ENCODE measurements at regions not wholly inside any gene's neighbourhood (a gene's known extent, or its start where the extent isn't known, plus 50 kb on each side); places are given as distances from the start of the nearest gene placed in this dataset.

DNA sequence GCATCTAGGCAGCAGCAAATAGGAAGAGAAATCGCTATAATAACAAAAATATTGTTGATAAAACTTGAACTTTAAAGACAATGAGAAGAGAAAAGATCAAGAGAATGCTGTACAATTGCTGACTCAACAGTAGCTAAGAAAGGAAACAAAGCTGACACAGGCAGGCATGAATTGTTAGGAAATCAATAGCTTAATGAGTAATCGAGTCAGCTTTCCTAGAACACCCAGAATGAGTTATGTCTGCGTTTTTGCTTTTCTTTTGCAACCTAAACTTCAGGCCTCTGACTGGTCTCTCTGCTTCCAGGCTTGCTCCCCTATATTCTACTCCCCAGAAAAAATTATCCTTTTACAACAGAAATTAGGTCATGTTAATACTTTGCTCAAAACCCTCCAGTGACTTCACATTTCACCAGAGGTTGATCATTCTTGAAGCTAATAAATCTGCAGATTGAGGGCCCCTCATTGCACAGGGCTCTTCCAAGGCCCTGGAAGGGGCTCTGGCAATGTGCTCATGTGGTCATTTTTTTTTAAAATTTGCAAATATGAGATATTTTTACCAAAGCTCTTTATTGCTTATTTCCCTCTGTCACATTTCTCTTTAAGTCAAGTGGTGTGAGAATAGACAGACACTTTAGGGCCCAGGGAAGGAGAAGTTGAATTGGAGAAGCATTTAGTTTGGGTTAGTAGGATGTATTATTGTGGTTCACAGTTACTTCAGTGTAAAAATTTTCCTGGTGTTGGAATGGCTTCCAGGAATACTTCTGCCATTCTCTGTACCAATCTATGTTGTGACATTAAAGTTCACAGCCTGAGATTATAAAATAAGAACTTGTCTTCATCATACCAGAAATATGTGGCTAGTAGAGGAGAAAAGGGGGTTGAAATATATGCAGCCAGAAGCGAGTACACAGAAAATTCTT lies 116.3 kb downstream of the TMCO5A start:
- DNase-seq (ENCODE audit: unreplicated experiment), result peak; percentile 78
- Mint-ChIP-seq H3K4me3 (ENCODE audit: unreplicated experiment) (no peak overlapping the region), H3K27ac (ENCODE audit: low read depth, unreplicated experiment) (no peak overlapping the region), H3K27me3 (ENCODE audit: insufficient read depth, unreplicated experiment) (no peaks in the 10 kb centered on the region), H3K36me3 (ENCODE audit: insufficient read depth, unreplicated experiment) (no peaks in the 10 kb centered on the region), H3K9me3 (ENCODE audit: unreplicated experiment) (no peaks in the 10 kb centered on the region), H3K4me1 (ENCODE audit: insufficient read depth, unreplicated experiment) (peaks cover 16% of the 10 kb centered on the region)
- no peak for TF ChIP-seq CTCF (IDR thresholded peaks at IDR 0.05; ENCODE audit: unreplicated experiment)
- POLR2A ChIA-PET, result interaction anchor here (0.6 to 2.2 kb wide), 8 partner anchors 14 to 397 kb away, joined by 3 to 8 read pairs (median 6); partner anchors contain the start of gene SPRED1
- no TSS peak for BruUV-seq (replicated peaks)
- CTCF ChIA-PET, result interaction anchor here (0.7 to 1.3 kb wide), 7 partner anchors 12 to 216 kb away, joined by 3 to 8 read pairs (median 3); no protein-coding TSS in a partner anchor
- intact Hi-C loops (cut with micrococcal nuclease), result no loop called here

DNA sequence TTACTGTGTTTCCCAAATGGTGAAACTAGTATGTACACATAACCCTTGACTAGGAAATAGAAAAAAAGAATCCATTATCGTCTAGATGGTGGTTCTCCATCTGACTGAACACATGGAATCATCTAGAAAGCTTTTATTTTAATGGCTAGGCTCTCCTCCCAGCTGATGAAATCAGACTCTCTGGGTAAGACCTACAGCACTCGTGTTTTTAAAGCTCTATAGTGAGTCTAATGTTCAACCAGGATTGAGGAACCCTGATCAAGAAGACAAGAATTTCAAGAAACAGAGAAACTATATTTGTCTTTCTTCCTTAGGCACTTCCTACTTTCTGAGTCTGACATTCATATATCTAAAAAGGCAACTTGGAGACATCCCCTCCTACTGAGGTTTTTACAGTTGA lies 118.8 kb downstream of the TMCO5A start:
- CTCF ChIA-PET, result interaction anchor here (0.6 kb wide), 1 partner anchor 80 kb away, joined by 3 read pairs; no protein-coding TSS in a partner anchor
- no peak for DNase-seq (ENCODE audit: unreplicated experiment)
- H3K27me3 Mint-ChIP-seq (ENCODE audit: insufficient read depth, unreplicated experiment), result no peaks in the 10 kb centered on the region
- no TSS peak for BruUV-seq (replicated peaks)
- no peaks in the 10 kb centered on the region for H3K9me3 Mint-ChIP-seq (ENCODE audit: unreplicated experiment)
- H3K4me1 Mint-ChIP-seq (ENCODE audit: insufficient read depth, unreplicated experiment), result peaks cover 16% of the 10 kb centered on the region
- no peaks in the 10 kb centered on the region for H3K36me3 Mint-ChIP-seq (ENCODE audit: insufficient read depth, unreplicated experiment)
- POLR2A ChIA-PET, result interaction anchor here (0.7 to 1.6 kb wide), 4 partner anchors 8 to 24 kb away, joined by 3 to 4 read pairs (median 3); no protein-coding TSS in a partner anchor
- TF ChIP-seq CTCF (IDR thresholded peaks at IDR 0.05; ENCODE audit: unreplicated experiment), result no peak
- no peak overlapping the region for H3K27ac Mint-ChIP-seq (ENCODE audit: low read depth, unreplicated experiment)
- intact Hi-C loops (cut with micrococcal nuclease), result no loop called here
- H3K4me3 Mint-ChIP-seq (ENCODE audit: unreplicated experiment), result no peak overlapping the region

DNA sequence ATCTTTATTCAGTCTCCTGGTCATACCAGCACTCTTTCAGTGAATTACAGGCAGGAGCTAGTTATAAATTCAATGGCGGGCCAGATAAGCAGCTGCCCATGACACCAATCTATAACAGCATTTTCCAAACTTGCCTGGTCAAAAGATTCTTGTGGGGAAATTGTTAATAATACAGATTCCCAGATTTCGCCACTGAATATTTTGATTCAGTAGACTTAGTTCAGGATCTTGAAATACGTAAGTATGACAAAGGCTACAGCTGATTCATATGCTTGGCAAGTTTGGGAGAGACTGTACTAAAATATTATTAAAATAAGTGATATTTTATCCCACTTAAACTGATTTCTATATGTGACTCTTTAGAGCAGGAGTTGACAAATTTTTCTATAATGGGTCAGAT lies 119.3 kb downstream of the TMCO5A start:
- no peaks in the 10 kb centered on the region for H3K27me3 Mint-ChIP-seq (ENCODE audit: insufficient read depth, unreplicated experiment)
- no peak overlapping the region for H3K4me3 Mint-ChIP-seq (ENCODE audit: unreplicated experiment)
- no peak overlapping the region for H3K27ac Mint-ChIP-seq (ENCODE audit: low read depth, unreplicated experiment)
- H3K4me1 Mint-ChIP-seq (ENCODE audit: insufficient read depth, unreplicated experiment), result peaks cover 19% of the 10 kb centered on the region
- H3K36me3 Mint-ChIP-seq (ENCODE audit: insufficient read depth, unreplicated experiment), result no peaks in the 10 kb centered on the region
- ChIA-PET CTCF (interaction anchor here (0.6 kb wide), 1 partner anchor 81 kb away, joined by 3 read pairs; no protein-coding TSS in a partner anchor), POLR2A (interaction anchor here (0.7 to 1.6 kb wide), 4 partner anchors 9 to 25 kb away, joined by 3 to 4 read pairs (median 3); no protein-coding TSS in a partner anchor)
- no peak for TF ChIP-seq CTCF (IDR thresholded peaks at IDR 0.05; ENCODE audit: unreplicated experiment)
- BruUV-seq (replicated peaks), result no TSS peak
- DNase-seq (ENCODE audit: unreplicated experiment), result no peak
- no peaks in the 10 kb centered on the region for H3K9me3 Mint-ChIP-seq (ENCODE audit: unreplicated experiment)
- intact Hi-C loops (cut with micrococcal nuclease), result no loop called here

- H3K9me3 Mint-ChIP-seq (ENCODE audit: unreplicated experiment), result no peaks in the 10 kb centered on the region
- no peak for TF ChIP-seq CTCF (IDR thresholded peaks at IDR 0.05; ENCODE audit: unreplicated experiment)
- peak; percentile 52 for DNase-seq (ENCODE audit: unreplicated experiment)
- CTCF ChIA-PET, result no interaction called here
- H3K4me1 Mint-ChIP-seq (ENCODE audit: insufficient read depth, unreplicated experiment), result peaks cover 21% of the 10 kb centered on the region
- H3K36me3 Mint-ChIP-seq (ENCODE audit: insufficient read depth, unreplicated experiment), result no peaks in the 10 kb centered on the region
- POLR2A ChIA-PET, result interaction anchor here (1.6 kb wide), 1 partner anchor 18 kb away, joined by 4 read pairs; no protein-coding TSS in a partner anchor
- intact Hi-C loops (cut with micrococcal nuclease), result no loop called here
- H3K27ac Mint-ChIP-seq (ENCODE audit: low read depth, unreplicated experiment), result no peak overlapping the region
- BruUV-seq (replicated peaks), result no TSS peak
- H3K27me3 Mint-ChIP-seq (ENCODE audit: insufficient read depth, unreplicated experiment), result no peaks in the 10 kb centered on the region
- no peak overlapping the region for H3K4me3 Mint-ChIP-seq (ENCODE audit: unreplicated experiment)
These were observed 120.0 kb downstream of the TMCO5A start for GRCh38 chr15:38054488-38054887.

All from MCF 10A (cell line).